ENCODE measurements at regions not wholly inside any gene's neighbourhood (a gene's known extent, or its start where the extent isn't known, plus 50 kb on each side); places are given as distances from the start of the nearest gene placed in this dataset.

DNA sequence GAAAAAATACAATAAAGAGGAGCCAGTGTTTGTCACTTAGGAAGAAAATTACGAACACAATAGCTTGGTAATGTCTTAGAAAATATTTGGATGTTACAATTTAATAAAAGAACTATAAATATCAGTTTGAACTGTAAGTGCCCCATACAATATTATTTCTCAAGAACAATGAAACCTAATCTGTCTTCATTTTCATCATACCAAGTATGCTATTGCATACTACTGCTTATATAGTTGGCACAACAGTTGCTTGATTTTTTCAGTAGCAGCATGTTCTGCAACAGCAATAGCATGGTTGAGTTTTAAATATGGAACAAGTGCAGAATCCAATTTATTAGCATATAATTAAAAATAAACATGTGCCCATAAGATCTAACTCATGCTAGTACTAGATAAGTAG lies 564.6 kb downstream of the C12orf50 start:
- TF ChIP-seq EP300 (conservative IDR thresholded peaks at IDR 0.05; ENCODE audit: poor library complexity, severe bottlenecking) (no peak), CTCF (IDR thresholded peaks at IDR 0.05; ENCODE audit: poor library complexity, severe bottlenecking) (no peak), EZH2 (IDR thresholded peaks at IDR 0.05; ENCODE audit: borderline replicate concordance, insufficient read depth, low read length, poor library complexity, severe bottlenecking) (no peak)

Measured in neural cell (in vitro differentiated cells).